ENCODE measurements at regions not wholly inside any gene's neighbourhood (a gene's known extent, or its start where the extent isn't known, plus 50 kb on each side); places are given as distances from the start of the nearest gene placed in this dataset.

GRCh38 chr9:108265065-108265464 lies 590.7 kb downstream of the ACTL7B start:
- CTCF ChIA-PET, result no interaction called here
- Histone ChIP-seq H4K8ac (ENCODE audit: low read depth in 2 of 2, low read length in 2 of 2) (no peak overlapping the region), H3K4me1 (ENCODE audit: control insufficient read depth, insufficient read depth, low read length) (peaks cover 2% of the 10 kb centered on the region; the same call in 1 of the 2 replicates), H3K23ac (ENCODE audit: low read depth, low read length) (no peak overlapping the region), H3K36me3 (ENCODE audit: control insufficient read depth, insufficient read depth, low read length) (no peaks in the 10 kb centered on the region), H2BK15ac (ENCODE audit: low read depth, low read length) (no peak overlapping the region), H3K27me3 (ENCODE audit: control insufficient read depth, insufficient read depth, low read length) (no peaks in the 10 kb centered on the region), H4K91ac (ENCODE audit: insufficient read depth, low read depth, low read length) (no peak overlapping the region), H4K5ac (ENCODE audit: low read depth, low read length) (no peak overlapping the region), H2BK120ac (ENCODE audit: low read depth, low read length) (no peak overlapping the region), H3K9ac (ENCODE audit: low read depth, low read length) (no peak overlapping the region), H2BK5ac (ENCODE audit: low read depth, low read length, poor library complexity, severe bottlenecking) (no peak overlapping the region), H3K14ac (replicated peaks; ENCODE audit: low read depth, low read length) (no peak overlapping the region), H3K18ac (ENCODE audit: low read depth, low read length) (no peak overlapping the region), H3K27ac (ENCODE audit: insufficient read depth, low read length) (no peak overlapping the region), H3K56ac (ENCODE audit: extremely low read depth, insufficient read depth, low read length) (no peak overlapping the region), H2AFZ (replicated peaks; ENCODE audit: low read length, poor library complexity) (no peak overlapping the region), H2AK9ac (replicated peaks; ENCODE audit: low read depth, low read length, poor library complexity) (no peak overlapping the region), H3K9me3 (ENCODE audit: control insufficient read depth, insufficient read depth, low read length) (no peaks in the 10 kb centered on the region), H3K9me1 (ENCODE audit: insufficient read depth, low read length) (no peaks in the 10 kb centered on the region), H3K4ac (ENCODE audit: low read depth, low read length) (no peak overlapping the region), H3K4me3 (ENCODE audit: insufficient read depth, low read depth, low read length) (no peak overlapping the region), H3K79me1 (ENCODE audit: low read depth in 1 of 2, low read length in 2 of 2) (no peaks in the 10 kb centered on the region), H4K20me1 (ENCODE audit: insufficient read depth, low read length) (no peaks in the 10 kb centered on the region), H3K4me2 (ENCODE audit: low read depth, low read length) (no peak overlapping the region), H2AK5ac (ENCODE audit: low read depth, low read length) (no peak overlapping the region), H2BK20ac (ENCODE audit: low read depth, low read length) (no peak overlapping the region)
- POLR2A ChIA-PET (ENCODE audit: unreplicated experiment), result no interaction called here
- intact Hi-C loops (cut with micrococcal nuclease), result no loop called here
- BruUV-seq (replicated peaks), result no TSS peak
- no CpG with 5 or more reads among the region's 1 CpG for WGBS, 2 experiments (ENCODE audit: extremely low coverage in 2 of 2, insufficient read length in 1 of 2)
- in situ Hi-C loops (cut with MboI; ENCODE audit: low sequenced_read_pairs), result no loop called here
- dilution Hi-C loops (cut with HindIII; ENCODE audit: low sequenced_read_pairs, unreplicated experiment), result no loop called here
- TF ChIP-seq RFX5 (IDR thresholded peaks at IDR 0.05; ENCODE audit: low read depth, low read length), result no peak
- no peak for TF ChIP-seq MAZ (IDR thresholded peaks at IDR 0.05; ENCODE audit: borderline replicate concordance, low read depth, low read length)
- no peak for TF ChIP-seq SMC3 (IDR thresholded peaks at IDR 0.05; ENCODE audit: low read depth, low read length)
- no peak for TF ChIP-seq CTCF (conservative IDR thresholded peaks at IDR 0.05; ENCODE audit: low read depth, low read length)
- TF ChIP-seq NFE2L2 (IDR thresholded peaks at IDR 0.05; ENCODE audit: low read depth, low read length), result no peak
- TF ChIP-seq RCOR1 (IDR thresholded peaks at IDR 0.05; ENCODE audit: insufficient replicate concordance, low read length), result no peak
- no peak for TF ChIP-seq USF2 (IDR thresholded peaks at IDR 0.05; ENCODE audit: low read depth, low read length)
- no peak for TF ChIP-seq CHD1 (IDR thresholded peaks at IDR 0.05; ENCODE audit: low read depth, low read length)
- no peak for TF ChIP-seq POLR2A (IDR thresholded peaks at IDR 0.05; ENCODE audit: low read depth, low read length)
- TF ChIP-seq MAFK (IDR thresholded peaks at IDR 0.05; ENCODE audit: low read depth, low read length), result no peak
- no peak for TF ChIP-seq ELK1 (IDR thresholded peaks at IDR 0.05; ENCODE audit: borderline replicate concordance, low read depth, low read length)
- no peak for TF ChIP-seq BHLHE40 (IDR thresholded peaks at IDR 0.05; ENCODE audit: low read depth, low read length)
- no peak for TF ChIP-seq CEBPB (IDR thresholded peaks at IDR 0.05; ENCODE audit: low read depth, low read length)
- TF ChIP-seq RAD21 (IDR thresholded peaks at IDR 0.05; ENCODE audit: low read length), result no peak
- TF ChIP-seq FOS (IDR thresholded peaks at IDR 0.05; ENCODE audit: low read depth, low read length), result no peak
- TF ChIP-seq MXI1 (IDR thresholded peaks at IDR 0.05; ENCODE audit: borderline replicate concordance, low read depth, low read length), result no peak
- ATAC-seq (ENCODE audit: low read depth) (no peak), DNase-seq (no peak)
